ENCODE measurements at regions not wholly inside any gene's neighbourhood (a gene's known extent, or its start where the extent isn't known, plus 50 kb on each side); places are given as distances from the start of the nearest gene placed in this dataset.

- no peak for TF ChIP-seq CTCF (IDR thresholded peaks at IDR 0.05; ENCODE audit: low read depth, low read length)
- Histone ChIP-seq H3K27ac (ENCODE audit: low read depth, low read length) (no peak overlapping the region), H3K27me3 (ENCODE audit: control insufficient read depth, insufficient read depth, low read length) (no peaks in the 10 kb centered on the region), H3K4me3 (ENCODE audit: low read depth, low read length) (no peak overlapping the region), H3K9me3 (ENCODE audit: control insufficient read depth, insufficient read depth, low read length) (no peaks in the 10 kb centered on the region)
- POLR2A ChIA-PET = no interaction called here
- DNase-seq (ENCODE audit: low read depth, low spot score) = no peak
- CTCF ChIA-PET = no interaction called here
These were observed 738.3 kb upstream of the SLITRK5 start for GRCh38 chr13:86932776-86933334.

GRCh38 chr13:86933676-86934075 lies 737.5 kb upstream of the SLITRK5 start:
- TF ChIP-seq CTCF (IDR thresholded peaks at IDR 0.05; ENCODE audit: low read depth, low read length) = no peak
- POLR2A ChIA-PET = no interaction called here

GRCh38 chr13:86937316-86937715 lies 733.9 kb upstream of the SLITRK5 start:
- Histone ChIP-seq H3K4me3 (ENCODE audit: low read depth, low read length) (no peak overlapping the region), H3K27me3 (ENCODE audit: control insufficient read depth, insufficient read depth, low read length) (no peaks in the 10 kb centered on the region), H3K27ac (ENCODE audit: low read depth, low read length) (no peak overlapping the region), H3K9me3 (ENCODE audit: control insufficient read depth, insufficient read depth, low read length) (no peaks in the 10 kb centered on the region)
- DNase-seq (ENCODE audit: low read depth, low spot score) = no peak
- POLR2A ChIA-PET = no interaction called here
- TF ChIP-seq CTCF (IDR thresholded peaks at IDR 0.05; ENCODE audit: low read depth, low read length) = no peak
- CTCF ChIA-PET = no interaction called here

More at GRCh38 chr13:86933676-86934075, 737.5 kb upstream of the SLITRK5 start:
- Histone ChIP-seq H3K27me3 (ENCODE audit: control insufficient read depth, insufficient read depth, low read length) (no peaks in the 10 kb centered on the region), H3K4me3 (ENCODE audit: low read depth, low read length) (no peak overlapping the region), H3K9me3 (ENCODE audit: control insufficient read depth, insufficient read depth, low read length) (no peaks in the 10 kb centered on the region), H3K27ac (ENCODE audit: low read depth, low read length) (no peak overlapping the region)
- CTCF ChIA-PET = no interaction called here
- DNase-seq (ENCODE audit: low read depth, low spot score) = no peak

GRCh38 chr13:86945584-86945983 lies 725.6 kb upstream of the SLITRK5 start:
- no peak for DNase-seq (ENCODE audit: low read depth, low spot score)
- POLR2A ChIA-PET = interaction anchor here (0.7 kb wide), 1 partner anchor 29 kb away, joined by 3 read pairs; no protein-coding TSS in a partner anchor
- Histone ChIP-seq H3K27ac (ENCODE audit: low read depth, low read length) (no peak overlapping the region), H3K9me3 (ENCODE audit: control insufficient read depth, insufficient read depth, low read length) (no peaks in the 10 kb centered on the region; the same call in 1 of the 2 replicates), H3K4me3 (ENCODE audit: low read depth, low read length) (no peak overlapping the region), H3K27me3 (ENCODE audit: control insufficient read depth, insufficient read depth, low read length) (no peaks in the 10 kb centered on the region)
- CTCF ChIA-PET = no interaction called here
- no peak for TF ChIP-seq CTCF (IDR thresholded peaks at IDR 0.05; ENCODE audit: low read depth, low read length)

- TF ChIP-seq CTCF (IDR thresholded peaks at IDR 0.05; ENCODE audit: low read depth, low read length) = no peak
- DNase-seq (ENCODE audit: low read depth, low spot score) = no peak
- ChIA-PET CTCF (no interaction called here), POLR2A (no interaction called here)
- Histone ChIP-seq H3K27ac (ENCODE audit: low read depth, low read length) (no peak overlapping the region), H3K9me3 (ENCODE audit: control insufficient read depth, insufficient read depth, low read length) (no peaks in the 10 kb centered on the region; the same call in 1 of the 2 replicates), H3K4me3 (ENCODE audit: low read depth, low read length) (no peak overlapping the region), H3K27me3 (ENCODE audit: control insufficient read depth, insufficient read depth, low read length) (no peaks in the 10 kb centered on the region)
These were observed 724.4 kb upstream of the SLITRK5 start for GRCh38 chr13:86946734-86947133.
